Activated CD4-positive, alpha-beta T cell treated with anti-CD3 and anti-CD28 coated beads, Interleukin-2, amount 10 ng/mL, durations not matched to agents 7 days and 5 days (primary cell): ENCODE measurements at regions not wholly inside any gene's neighbourhood (a gene's known extent, or its start where the extent isn't known, plus 50 kb on each side); places are given as distances from the start of the nearest gene placed in this dataset.

ENCODE experiments used
- CTCF ChIA-PET: fragments of 350-600 bp; sonication (Branson Sonifier 250); formaldehyde crosslinking; loops from one replicate; lab custom pipeline; 2021; ENCODE audit warnings: antibody characterized with exemption; lab: Charles Lee
- POLR2A ChIA-PET: fragments of 350-600 bp; sonication (Branson Sonifier 250); formaldehyde crosslinking; loops from one replicate; lab custom pipeline; 2021; ENCODE audit warnings: antibody characterized with exemption; lab: Charles Lee
- DNase-seq: peaks from one replicate; pipeline ENCODE4 v3.0.0-alpha.2; 2020
- H3K27ac Mint-ChIP-seq: one replicate; pipeline ENCODE4 v1.8.0; 2021; ENCODE audit warnings: mild to moderate bottlenecking, moderate library complexity, mixed read lengths
- H3K27me3 Mint-ChIP-seq: one replicate; pipeline ENCODE4 v1.8.0; 2021; ENCODE audit warnings: mixed read lengths
- H3K36me3 Mint-ChIP-seq: one replicate; pipeline ENCODE4 v1.8.0; 2021; ENCODE audit warnings: low read depth, mixed read lengths
- H3K4me1 Mint-ChIP-seq: one replicate; pipeline ENCODE4 v1.8.0; 2021; ENCODE audit warnings: mixed read lengths
- H3K4me3 Mint-ChIP-seq: one replicate; pipeline ENCODE4 v1.8.0; 2021; ENCODE audit warnings: mild to moderate bottlenecking, moderate library complexity, mixed read lengths
- H3K9me3 Mint-ChIP-seq: one replicate; pipeline ENCODE4 v1.8.0; 2021; ENCODE audit warnings: mixed read lengths

DNA sequence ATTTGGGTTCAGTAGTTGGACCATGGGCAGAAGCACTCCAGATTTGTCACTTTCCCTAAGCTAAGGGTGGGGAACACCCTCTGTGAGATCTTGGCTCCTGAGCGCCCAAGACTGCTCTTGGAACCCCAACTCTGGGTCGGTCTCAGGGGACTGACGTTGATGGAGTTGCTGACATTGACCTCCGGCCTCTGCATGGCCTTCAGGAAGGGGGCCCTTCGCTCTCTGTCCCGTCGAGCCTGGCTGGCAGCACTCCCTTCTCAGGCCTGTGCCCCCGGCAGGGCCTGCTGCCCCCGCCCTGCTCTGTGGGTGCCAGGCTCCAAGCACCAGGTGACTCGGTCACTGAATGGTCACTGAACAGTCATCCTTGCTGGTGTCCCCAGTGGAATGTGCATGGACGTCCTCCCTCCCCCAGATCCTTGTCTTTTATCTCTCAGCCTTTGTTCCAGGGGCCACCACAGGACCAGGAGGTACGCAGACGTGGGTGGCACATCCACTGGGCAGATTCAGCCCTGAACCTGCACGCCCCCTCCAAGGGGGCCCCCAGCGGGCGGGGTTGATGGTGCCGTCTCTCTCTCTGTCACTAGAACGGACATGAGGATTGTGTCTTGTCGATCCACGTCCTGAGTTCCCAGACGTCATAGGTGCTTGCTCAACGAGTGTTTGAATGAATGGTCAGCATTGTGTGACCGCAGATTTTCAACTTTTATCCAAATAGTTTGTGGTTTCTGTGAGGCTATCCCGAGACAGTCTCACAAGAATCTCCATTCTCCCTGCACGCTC lies 314.5 kb downstream of the SEC14L1 start:
- CTCF ChIA-PET: interaction anchor here (0.6 to 2.6 kb wide), 6 partner anchors 11 to 124 kb away, joined by 3 to 12 read pairs (median 4); no protein-coding TSS in a partner anchor
- Mint-ChIP-seq H3K4me1 (peaks cover 56% of the 10 kb centered on the region), H3K27ac (peak overlapping the region; percentile 98), H3K36me3 (peaks cover 80% of the 10 kb centered on the region), H3K4me3 (peak overlapping the region; percentile 95), H3K27me3 (no peaks in the 10 kb centered on the region), H3K9me3 (no peaks in the 10 kb centered on the region)
- peak; percentile 35 for DNase-seq
- POLR2A ChIA-PET: interaction anchor here (0.7 to 1.8 kb wide), 2 partner anchors 14 to 1451 kb away, joined by 8 to 11 read pairs; no protein-coding TSS in a partner anchor

DNA sequence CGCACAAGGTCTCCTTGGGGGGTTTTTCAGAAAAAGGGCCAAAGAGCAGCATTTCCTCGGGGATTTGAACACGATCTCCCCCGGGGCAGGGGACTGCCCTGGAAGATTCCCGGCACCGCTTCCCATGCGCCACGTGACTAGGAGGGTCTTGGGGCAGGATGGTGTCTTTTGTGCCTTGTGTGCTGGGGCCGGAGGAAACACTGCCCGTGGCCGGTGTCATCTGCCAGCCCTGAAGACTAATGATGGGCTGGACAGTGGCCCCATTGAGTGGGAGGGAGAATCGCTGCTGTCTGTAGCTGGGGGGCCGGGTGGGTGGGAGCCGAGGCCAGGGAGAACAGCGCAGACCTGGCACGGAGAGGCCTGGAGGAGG lies 315.1 kb downstream of the SEC14L1 start:
- no peaks in the 10 kb centered on the region for H3K27me3 Mint-ChIP-seq
- H3K4me3 Mint-ChIP-seq: peak overlapping the region; percentile 95
- H3K4me1 Mint-ChIP-seq: peaks cover 58% of the 10 kb centered on the region
- ChIA-PET CTCF (interaction anchor here (1.1 to 1.6 kb wide), 2 partner anchors 16 to 55 kb away, joined by 3 to 4 read pairs; no protein-coding TSS in a partner anchor), POLR2A (no interaction called here)
- peaks cover 81% of the 10 kb centered on the region for H3K36me3 Mint-ChIP-seq
- H3K9me3 Mint-ChIP-seq: no peaks in the 10 kb centered on the region
- peak overlapping the region; percentile 98 for H3K27ac Mint-ChIP-seq
- no peak for DNase-seq

DNA sequence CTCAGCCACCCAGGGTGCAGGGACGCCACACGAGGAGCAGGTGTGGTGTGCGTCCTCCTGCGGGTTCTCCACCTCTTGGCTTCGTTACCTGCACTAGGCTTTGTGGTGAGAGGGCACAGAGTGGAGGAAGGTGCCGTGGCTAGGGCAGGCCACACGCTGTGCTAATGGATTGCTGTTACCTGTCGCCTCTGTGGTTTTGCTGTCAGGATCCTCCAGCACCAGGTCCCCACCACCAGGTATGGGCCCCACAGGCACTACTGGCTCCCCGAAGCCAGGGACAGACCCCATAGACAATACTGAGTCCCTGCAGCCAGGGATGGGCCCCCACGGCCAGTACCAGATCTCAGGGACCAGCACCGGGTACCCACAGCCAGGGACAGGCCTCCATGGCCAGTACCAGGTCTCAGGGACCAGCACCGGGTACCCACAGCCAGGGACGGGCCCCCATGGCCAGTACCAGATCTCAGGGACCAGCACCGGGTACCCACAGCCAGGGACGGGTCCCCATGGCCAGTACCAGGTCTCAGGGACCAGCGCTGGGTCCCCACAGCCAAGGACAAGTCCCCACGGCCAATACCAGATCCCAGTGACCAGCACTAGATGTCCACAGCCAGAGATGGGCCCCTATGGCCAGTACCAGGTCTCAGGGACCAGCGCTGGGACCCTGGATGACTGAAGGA lies 315.6 kb downstream of the SEC14L1 start:
- peak overlapping the region; percentile 98 for H3K27ac Mint-ChIP-seq
- H3K4me3 Mint-ChIP-seq: peak overlapping the region; percentile 95
- no peaks in the 10 kb centered on the region for H3K9me3 Mint-ChIP-seq
- peak; percentile 46 for DNase-seq
- no peaks in the 10 kb centered on the region for H3K27me3 Mint-ChIP-seq
- ChIA-PET POLR2A (no interaction called here), CTCF (interaction anchor here (0.6 to 1.6 kb wide), 4 partner anchors 16 to 55 kb away, joined by 3 to 4 read pairs (median 4); no protein-coding TSS in a partner anchor)
- H3K36me3 Mint-ChIP-seq: peaks cover 80% of the 10 kb centered on the region
- peaks cover 60% of the 10 kb centered on the region for H3K4me1 Mint-ChIP-seq

DNA sequence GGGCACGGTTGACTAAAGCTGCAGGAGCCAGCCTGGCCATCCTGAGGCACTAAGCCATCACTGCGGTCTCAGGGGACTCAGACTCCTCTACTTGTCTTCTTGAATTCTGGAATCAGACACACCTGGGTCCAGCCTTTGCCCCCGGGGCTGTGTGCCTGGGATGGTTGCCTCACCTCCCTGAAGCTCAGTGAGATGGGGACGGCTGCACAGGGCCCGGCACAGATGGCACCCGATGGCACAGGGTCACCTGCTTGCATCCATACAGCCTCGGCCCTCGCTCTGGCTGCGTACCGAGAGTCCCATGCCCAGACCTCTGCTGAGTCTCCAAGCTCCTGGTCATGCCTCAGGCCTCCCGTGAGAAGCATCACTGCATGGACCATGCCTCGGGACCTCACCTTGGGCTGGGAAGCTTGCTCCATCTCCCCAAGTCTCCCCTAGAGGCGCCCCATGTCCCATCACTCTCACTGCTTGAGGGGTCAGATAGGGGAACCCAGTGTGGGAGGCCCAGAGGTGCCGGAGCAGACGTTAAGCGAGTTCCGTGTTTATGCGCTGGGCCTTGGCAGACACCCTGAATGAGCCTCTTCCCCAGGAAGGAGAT lies 316.3 kb downstream of the SEC14L1 start:
- DNase-seq: peak; percentile 44
- H3K4me1 Mint-ChIP-seq: peaks cover 66% of the 10 kb centered on the region
- H3K9me3 Mint-ChIP-seq: no peaks in the 10 kb centered on the region
- peaks cover 82% of the 10 kb centered on the region for H3K36me3 Mint-ChIP-seq
- peak overlapping the region; percentile 95 for H3K4me3 Mint-ChIP-seq
- no peaks in the 10 kb centered on the region for H3K27me3 Mint-ChIP-seq
- ChIA-PET CTCF (interaction anchor here (0.6 to 1.6 kb wide), 4 partner anchors 15 to 56 kb away, joined by 3 to 4 read pairs (median 4); no protein-coding TSS in a partner anchor), POLR2A (no interaction called here)
- peak overlapping the region; percentile 98 for H3K27ac Mint-ChIP-seq

DNA sequence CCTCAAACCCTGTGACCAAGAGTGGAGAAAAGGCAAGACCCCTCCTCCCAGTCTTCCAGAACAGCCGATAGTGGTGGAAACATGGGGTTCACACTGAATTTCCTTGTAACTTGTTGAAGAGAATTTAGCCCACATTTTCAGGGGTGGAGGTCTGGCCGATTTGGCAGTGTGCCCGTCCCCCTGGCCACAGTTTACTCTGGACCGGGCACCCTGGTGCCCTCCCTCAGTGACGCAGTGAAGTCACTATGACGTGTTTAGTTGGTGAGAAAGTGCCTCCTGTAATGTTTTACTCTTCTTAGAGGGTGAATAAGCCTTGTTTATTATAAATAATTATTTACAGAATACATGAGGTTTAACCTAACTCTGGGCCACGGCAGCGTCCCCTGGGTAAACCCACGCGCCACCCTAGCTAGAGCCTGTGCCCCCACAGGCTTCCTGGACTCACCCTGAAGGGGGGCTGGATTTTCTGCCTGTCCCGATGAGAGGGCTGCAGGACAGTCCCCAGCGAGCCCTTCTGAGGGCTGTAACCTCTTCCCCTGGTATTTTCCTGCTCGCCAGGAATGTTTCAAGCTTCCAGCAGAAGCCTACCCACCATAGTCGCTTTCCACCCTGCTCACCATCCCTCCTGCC lies 316.9 kb downstream of the SEC14L1 start:
- peak; percentile 17 for DNase-seq
- H3K27ac Mint-ChIP-seq: peak overlapping the region; percentile 98
- no peaks in the 10 kb centered on the region for H3K9me3 Mint-ChIP-seq
- H3K4me1 Mint-ChIP-seq: peaks cover 71% of the 10 kb centered on the region
- peak overlapping the region; percentile 95 for H3K4me3 Mint-ChIP-seq
- ChIA-PET POLR2A (no interaction called here), CTCF (interaction anchor here (1.1 to 1.6 kb wide), 3 partner anchors 13 to 28 kb away, joined by 3 to 7 read pairs (median 5); no protein-coding TSS in a partner anchor)
- H3K36me3 Mint-ChIP-seq: peaks cover 81% of the 10 kb centered on the region
- no peaks in the 10 kb centered on the region for H3K27me3 Mint-ChIP-seq

DNA sequence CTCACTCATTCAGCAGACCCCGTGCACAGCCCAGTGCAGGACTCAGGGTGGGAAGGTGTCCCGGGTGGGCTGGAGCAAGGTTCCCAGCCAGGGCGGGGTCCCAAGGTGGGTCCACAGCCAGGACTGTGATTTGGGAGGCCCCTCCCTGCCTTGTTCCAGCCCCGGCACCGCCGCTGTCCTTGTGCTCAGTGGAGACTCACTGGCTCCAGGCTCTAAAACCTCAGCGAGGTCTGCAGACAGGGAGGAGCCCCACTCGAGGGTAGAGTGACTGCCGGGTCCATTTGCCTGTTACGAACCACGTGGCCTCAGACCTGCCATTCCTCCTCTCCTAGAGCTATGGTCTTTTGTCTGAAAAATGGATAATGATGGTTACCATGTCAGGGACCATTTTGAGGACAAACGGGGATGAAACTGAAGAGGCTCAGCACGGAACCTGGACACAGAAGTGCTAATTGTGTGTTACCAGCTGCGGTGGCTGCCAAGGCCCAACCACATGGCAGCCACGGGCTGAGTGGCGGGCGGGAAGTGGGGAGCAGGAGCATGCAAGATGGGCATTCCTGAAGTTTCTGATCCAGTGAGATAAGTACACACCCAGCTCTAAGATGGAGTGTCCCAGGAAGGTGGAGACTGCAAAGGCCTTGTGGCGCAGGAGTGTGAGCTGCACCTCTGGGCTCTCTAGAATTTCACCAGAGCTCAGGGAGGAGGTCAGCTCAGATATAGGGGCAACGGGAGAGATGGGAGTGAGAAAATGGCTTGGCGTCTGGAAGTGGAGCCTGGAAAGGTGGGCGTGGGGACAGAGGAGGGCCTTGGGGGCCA lies 317.6 kb downstream of the SEC14L1 start:
- Mint-ChIP-seq H3K36me3 (peaks cover 81% of the 10 kb centered on the region), H3K4me1 (peaks cover 77% of the 10 kb centered on the region), H3K27ac (peak overlapping the region; percentile 98), H3K4me3 (peak overlapping the region; percentile 95), H3K27me3 (no peaks in the 10 kb centered on the region), H3K9me3 (no peaks in the 10 kb centered on the region)
- ChIA-PET CTCF (interaction anchor here (0.6 to 1.2 kb wide), 4 partner anchors 14 to 58 kb away, joined by 3 to 7 read pairs (median 4); no protein-coding TSS in a partner anchor), POLR2A (interaction anchor here (0.6 kb wide), 1 partner anchor 19 kb away, joined by 5 read pairs; no protein-coding TSS in a partner anchor)
- peak; percentile 14 for DNase-seq

DNA sequence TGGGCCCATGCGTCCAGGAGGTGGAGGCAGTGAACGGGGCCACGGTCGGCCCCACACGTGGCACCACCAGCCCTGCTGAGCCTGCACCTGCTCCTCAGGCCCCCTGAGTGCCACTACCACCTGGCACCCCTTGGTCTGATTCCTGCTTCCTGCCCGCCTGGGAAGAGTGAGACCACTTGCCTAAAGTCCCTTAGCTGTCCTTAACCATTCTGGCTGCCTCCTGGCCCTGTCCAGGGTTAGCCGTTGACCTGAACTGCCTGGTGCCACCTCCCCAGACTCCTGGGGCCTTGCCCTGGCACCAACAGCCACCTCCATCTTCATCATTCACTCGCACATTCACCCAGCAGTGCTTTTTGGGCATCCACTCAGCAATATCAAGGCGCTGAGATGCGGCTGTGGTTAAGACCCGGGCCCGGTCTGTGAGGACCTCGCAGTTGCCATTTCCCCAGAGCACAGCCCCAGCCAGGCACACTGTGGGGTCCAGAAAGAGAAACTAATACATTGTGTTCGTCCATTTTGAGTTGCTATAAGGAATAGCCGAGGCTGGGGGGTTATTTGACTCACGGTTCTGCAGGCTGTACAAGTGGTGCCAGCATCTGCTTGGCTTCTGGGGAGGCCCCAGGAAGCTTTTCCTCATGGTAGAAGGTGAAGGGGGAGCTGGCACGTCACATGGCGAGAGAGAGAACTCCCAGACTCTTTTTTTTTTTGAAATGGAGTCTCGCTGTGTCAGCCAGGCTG lies 318.4 kb downstream of the SEC14L1 start:
- peak overlapping the region; percentile 95 for H3K4me3 Mint-ChIP-seq
- ChIA-PET CTCF (interaction anchor here (0.6 to 2.4 kb wide), 11 partner anchors 10 to 1371 kb away, joined by 3 to 9 read pairs (median 4); no protein-coding TSS in a partner anchor), POLR2A (interaction anchor here (0.6 to 1.1 kb wide), 2 partner anchors 18 to 19 kb away, joined by 4 to 5 read pairs; no protein-coding TSS in a partner anchor)
- peaks cover 76% of the 10 kb centered on the region for H3K36me3 Mint-ChIP-seq
- peak; percentile 12 for DNase-seq
- H3K27me3 Mint-ChIP-seq: no peaks in the 10 kb centered on the region
- no peaks in the 10 kb centered on the region for H3K9me3 Mint-ChIP-seq
- H3K4me1 Mint-ChIP-seq: peaks cover 77% of the 10 kb centered on the region
- peak overlapping the region; percentile 98 for H3K27ac Mint-ChIP-seq

DNA sequence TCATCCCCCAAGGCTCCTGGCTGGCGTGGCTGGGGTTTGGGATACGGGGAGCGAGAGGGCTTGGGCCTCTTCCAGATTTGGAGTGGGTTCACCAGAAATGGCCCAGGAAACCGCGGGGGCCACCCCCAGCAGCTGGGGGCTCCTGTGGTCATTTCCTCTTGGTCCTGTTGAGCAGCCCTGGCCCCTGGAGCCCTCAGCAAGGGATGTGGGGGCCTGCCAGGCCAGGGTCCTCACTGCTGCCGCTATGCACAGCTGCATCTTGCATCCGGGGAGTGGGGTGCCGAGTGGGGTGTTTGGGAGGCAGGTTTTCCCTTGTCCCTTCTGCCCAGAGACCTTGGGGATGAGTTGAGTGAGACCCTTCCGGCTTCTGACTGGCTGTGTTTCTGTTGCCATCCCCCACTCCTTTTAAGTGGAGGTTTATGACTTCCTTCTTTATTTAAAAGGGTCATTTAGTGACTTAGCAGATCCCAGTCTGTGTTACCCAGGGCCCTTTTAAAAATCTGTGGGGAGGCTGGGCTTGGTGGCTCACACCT lies 319.8 kb downstream of the SEC14L1 start:
- H3K9me3 Mint-ChIP-seq: no peaks in the 10 kb centered on the region
- peaks cover 87% of the 10 kb centered on the region for H3K4me1 Mint-ChIP-seq
- CTCF ChIA-PET: interaction anchor here (0.9 to 2.4 kb wide), 10 partner anchors 11 to 128 kb away, joined by 3 to 10 read pairs (median 5); no protein-coding TSS in a partner anchor
- H3K27me3 Mint-ChIP-seq: no peaks in the 10 kb centered on the region
- POLR2A ChIA-PET: interaction anchor here (0.5 to 1.1 kb wide), 2 partner anchors 19 to 1203 kb away, joined by 3 to 4 read pairs; no protein-coding TSS in a partner anchor
- peak overlapping the region; percentile 98 for H3K27ac Mint-ChIP-seq
- DNase-seq: no peak
- H3K4me3 Mint-ChIP-seq: peak overlapping the region; percentile 95
- H3K36me3 Mint-ChIP-seq: peaks cover 71% of the 10 kb centered on the region

DNA sequence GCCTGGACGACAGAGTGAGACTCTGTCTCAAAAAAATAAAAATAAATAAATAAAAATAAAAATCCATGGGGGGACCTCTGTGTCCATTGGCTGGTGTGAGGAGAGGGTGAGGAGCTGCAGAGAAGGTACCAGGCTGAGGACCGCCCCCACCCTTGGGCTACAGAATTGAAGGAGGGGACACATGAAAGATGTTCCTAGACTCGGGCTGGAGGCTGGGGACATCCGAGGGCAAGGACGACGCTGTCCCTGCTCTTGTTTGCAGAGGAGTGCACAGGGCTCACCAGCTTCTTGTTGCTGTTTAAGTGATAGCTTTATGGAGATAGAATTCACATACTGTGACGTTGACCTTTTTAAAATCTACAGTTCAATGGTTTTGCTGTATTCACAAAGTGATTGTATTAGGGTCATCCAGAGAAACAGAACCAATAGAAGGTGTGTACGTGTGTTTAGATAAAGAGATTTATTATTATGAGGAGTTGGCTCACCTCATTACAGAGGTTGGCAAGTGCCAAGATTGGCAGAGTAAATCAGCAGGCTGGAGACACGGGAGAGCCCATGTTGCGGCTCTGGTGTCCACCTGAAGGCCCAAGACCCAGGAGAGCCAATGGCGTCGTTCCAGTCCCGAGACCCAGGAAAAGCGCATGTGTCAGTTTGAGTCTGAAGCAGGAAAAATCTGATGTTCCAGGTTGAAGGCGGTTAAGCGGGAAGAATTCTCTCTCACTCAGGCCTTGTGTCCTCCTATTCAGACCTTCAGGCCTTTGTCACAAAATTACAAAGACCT lies 320.7 kb downstream of the SEC14L1 start:
- Mint-ChIP-seq H3K9me3 (no peaks in the 10 kb centered on the region), H3K27ac (peak overlapping the region; percentile 98), H3K27me3 (no peaks in the 10 kb centered on the region), H3K36me3 (peaks cover 69% of the 10 kb centered on the region), H3K4me3 (peak overlapping the region; percentile 95), H3K4me1 (peaks cover 88% of the 10 kb centered on the region)
- DNase-seq: no peak
- ChIA-PET CTCF (interaction anchor here (1.0 to 2.4 kb wide), 3 partner anchors 9 to 61 kb away, joined by 4 to 9 read pairs (median 4); no protein-coding TSS in a partner anchor), POLR2A (interaction anchor here (0.6 to 0.7 kb wide), 3 partner anchors 8 to 921 kb away, joined by 3 to 5 read pairs (median 4); no protein-coding TSS in a partner anchor)

DNA sequence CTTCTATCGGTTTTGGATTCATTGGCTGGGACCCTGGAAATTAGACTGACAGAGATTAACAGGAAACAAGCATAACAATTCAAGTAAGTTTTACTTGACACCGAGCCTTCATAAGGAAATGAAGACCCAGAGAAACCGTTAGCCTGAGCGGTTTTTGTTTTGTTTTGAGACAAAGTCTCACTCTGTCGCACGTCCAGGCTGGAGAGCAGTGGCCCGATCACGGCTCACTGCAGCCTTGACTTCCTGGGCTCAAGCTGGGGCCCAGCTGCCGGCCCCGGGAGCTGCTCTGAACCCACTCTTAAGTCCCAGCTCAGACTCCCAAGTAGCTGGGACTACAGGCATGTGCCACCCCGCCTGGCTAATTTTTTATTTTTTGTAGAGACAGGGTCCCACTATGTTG lies 321.3 kb downstream of the SEC14L1 start:
- Mint-ChIP-seq H3K4me3 (peak overlapping the region; percentile 95), H3K9me3 (no peaks in the 10 kb centered on the region), H3K27ac (peak overlapping the region; percentile 98), H3K4me1 (peaks cover 89% of the 10 kb centered on the region), H3K36me3 (peaks cover 71% of the 10 kb centered on the region), H3K27me3 (no peaks in the 10 kb centered on the region)
- ChIA-PET CTCF (interaction anchor here (1.0 to 2.7 kb wide), 4 partner anchors 10 to 70 kb away, joined by 3 to 13 read pairs (median 4); no protein-coding TSS in a partner anchor), POLR2A (interaction anchor here (0.6 kb wide), 2 partner anchors 9 to 29 kb away, joined by 3 to 4 read pairs; no protein-coding TSS in a partner anchor)
- peak; percentile 69 for DNase-seq
